Esophagus squamous epithelium (tissue), 4 donors: ENCODE measurements at regions not wholly inside any gene's neighbourhood (a gene's known extent, or its start where the extent isn't known, plus 50 kb on each side); places are given as distances from the start of the nearest gene placed in this dataset.

ENCODE experiments used
- CTCF ChIP-seq, 6 experiments: fragments of 450-650 bp in 4 of 6; fragments of 200-600 bp in 2 of 6; sonication (generic) in 2 of 6; IDR thresholded peaks; one replicate each; pipeline ENCODE4 v1.5.1; 2016 to 2019; ENCODE audit warnings: antibody characterized with exemption in 6 of 6, mild to moderate bottlenecking in 4 of 6, moderate library complexity in 4 of 6
- POLR2A ChIP-seq, 4 donors: fragments of 450-650 bp; IDR thresholded peaks; one replicate each; pipeline ENCODE4 v1.6.1; 2017; ENCODE audit warnings: antibody characterized with exemption in 4 of 4, mild to moderate bottlenecking in 4 of 4, moderate library complexity in 3 of 4

GRCh38 chr12:87349681-87350080, 679.5 kb downstream of the C12orf50 start:
- TF ChIP-seq POLR2A (IDR thresholded peaks at IDR 0.05) = no peak
- no peak for TF ChIP-seq CTCF (IDR thresholded peaks at IDR 0.05)
